ENCODE measurements at regions not wholly inside any gene's neighbourhood (a gene's known extent, or its start where the extent isn't known, plus 50 kb on each side); places are given as distances from the start of the nearest gene placed in this dataset.

- no TSS peak for BruUV-seq (replicated peaks)
- no peaks in the 10 kb centered on the region for H3K27me3 ChIP-seq (ENCODE audit: insufficient read depth, low read length)
- H3K4me3 ChIP-seq (replicated peaks in 1 of 2; ENCODE audit: low read depth in 1 of 2, low read length in 2 of 2) = no peak overlapping the region
- H3K9me2 ChIP-seq (ENCODE audit: insufficient read depth) = no peaks in the 10 kb centered on the region
- H3K36me3 ChIP-seq (ENCODE audit: control insufficient read depth in 1 of 2, insufficient read depth in 2 of 2, low read length in 2 of 2) = no peaks in the 10 kb centered on the region
- no peak overlapping the region for H3K4me2 ChIP-seq (ENCODE audit: low read length)
- H3K79me2 ChIP-seq (ENCODE audit: insufficient read depth, low read length) = no peaks in the 10 kb centered on the region
- no peak overlapping the region for H3K9ac ChIP-seq (ENCODE audit: low read length)
- DNase-seq (ENCODE audit: low read depth, low spot score) (no peak), ATAC-seq (no peak)
- no peaks in the 10 kb centered on the region; a peak in 1 of 4 replicates for H3K9me3 ChIP-seq (ENCODE audit: control insufficient read depth in 1 of 2, insufficient read depth in 1 of 2, low read depth in 1 of 2, low read length in 2 of 2)
- TF ChIP-seq POLR2A (IDR thresholded peaks at IDR 0.05; ENCODE audit: borderline replicate concordance, extremely low read depth, insufficient read depth, insufficient read length) = no peak
- no peak for TF ChIP-seq POLR2AphosphoS5 (IDR thresholded peaks at IDR 0.05; ENCODE audit: low read depth, low read length)
- TF ChIP-seq MAX (IDR thresholded peaks at IDR 0.05) = no peak
- no peak for TF ChIP-seq EGR1 (IDR thresholded peaks at IDR 0.05; ENCODE audit: low read depth)
- no peak for TF ChIP-seq EZH2 (IDR thresholded peaks at IDR 0.05)
- TF ChIP-seq SRF (IDR thresholded peaks at IDR 0.05; ENCODE audit: low read depth) = no peak
- ChIA-PET CTCF (no interaction called here), POLR2A (no interaction called here), RAD21 (ENCODE audit: low non-redundant PET in 1 of 2, low total read pairs in 2 of 2, uncharacterized antibody in 2 of 2, unreplicated experiment in 2 of 2) (no interaction called here)
- no peak overlapping the region for H3K27ac ChIP-seq (ENCODE audit: low read depth, low read length)
- no peaks in the 10 kb centered on the region for H3K4me1 ChIP-seq (ENCODE audit: control insufficient read depth in 1 of 2, insufficient read depth in 2 of 2, low read length in 2 of 2)
- no peak overlapping the region for H2AFZ ChIP-seq (ENCODE audit: low read depth, low read length, poor library complexity, severe bottlenecking)
- intact Hi-C loops (cut with micrococcal nuclease) = no loop called here
- H4K20me1 ChIP-seq (ENCODE audit: insufficient read depth) = no peaks in the 10 kb centered on the region
Observed at GRCh38 chr12:42725809-42726208, 136.3 kb upstream of the PRICKLE1 start.

GRCh38 chr12:42716491-42716891, 126.9 kb upstream of the PRICKLE1 start:
- Histone ChIP-seq H3K9me2 (ENCODE audit: insufficient read depth) (no peaks in the 10 kb centered on the region), H3K9ac (ENCODE audit: low read length) (no peak overlapping the region), H3K4me3 (replicated peaks in 1 of 2; ENCODE audit: low read depth in 1 of 2, low read length in 2 of 2) (no peak overlapping the region), H4K20me1 (ENCODE audit: insufficient read depth) (no peaks in the 10 kb centered on the region), H3K79me2 (ENCODE audit: insufficient read depth, low read length) (no peaks in the 10 kb centered on the region), H3K4me1 (ENCODE audit: control insufficient read depth in 1 of 2, insufficient read depth in 2 of 2, low read length in 2 of 2) (no peaks in the 10 kb centered on the region), H3K36me3 (ENCODE audit: control insufficient read depth in 1 of 2, insufficient read depth in 2 of 2, low read length in 2 of 2) (no peaks in the 10 kb centered on the region), H3K9me3 (ENCODE audit: control insufficient read depth in 1 of 2, insufficient read depth in 1 of 2, low read depth in 1 of 2, low read length in 2 of 2) (no peaks in the 10 kb centered on the region), H3K4me2 (ENCODE audit: low read length) (no peak overlapping the region), H3K27ac (ENCODE audit: low read depth, low read length) (no peak overlapping the region), H3K27me3 (ENCODE audit: insufficient read depth, low read length) (no peaks in the 10 kb centered on the region), H2AFZ (ENCODE audit: low read depth, low read length, poor library complexity, severe bottlenecking) (no peak overlapping the region)
- RAD21 ChIA-PET (ENCODE audit: low non-redundant PET in 1 of 2, low total read pairs in 2 of 2, uncharacterized antibody in 2 of 2, unreplicated experiment in 2 of 2) = no interaction called here
- intact Hi-C loops (cut with micrococcal nuclease) = no loop called here
- ATAC-seq (no peak), DNase-seq (ENCODE audit: low read depth, low spot score) (no peak)
- CTCF ChIA-PET = no interaction called here
- POLR2A ChIA-PET = no interaction called here
- BruUV-seq (replicated peaks) = no TSS peak
- TF ChIP-seq CBX3 (IDR thresholded peaks at IDR 0.05; ENCODE audit: low read depth) (no peak), CEBPB (IDR thresholded peaks at IDR 0.05; ENCODE audit: low read depth) (no peak), MAX (IDR thresholded peaks at IDR 0.05) (no peak), EGR1 (IDR thresholded peaks at IDR 0.05; ENCODE audit: low read depth) (no peak), FOSL1 (IDR thresholded peaks at IDR 0.05; ENCODE audit: low read depth) (no peak), ZFX (IDR thresholded peaks at IDR 0.05) (no peak), CTCF (IDR thresholded peaks at IDR 0.05 in 2 of 3, conservative IDR thresholded peaks at IDR 0.05 in 1 of 3; ENCODE audit: borderline replicate concordance in 1 of 3, insufficient read depth in 1 of 3, low read depth in 2 of 3, low read length in 2 of 3) (no peak), ZBTB33 (IDR thresholded peaks at IDR 0.05; ENCODE audit: extremely low read depth, insufficient replicate concordance, low read length) (no peak), EZH2 (IDR thresholded peaks at IDR 0.05) (no peak), TCF7L2 (IDR thresholded peaks at IDR 0.05; ENCODE audit: borderline replicate concordance, extremely low read depth, insufficient read depth, insufficient read length) (no peak)
